ENCODE measurements at regions not wholly inside any gene's neighbourhood (a gene's known extent, or its start where the extent isn't known, plus 50 kb on each side); places are given as distances from the start of the nearest gene placed in this dataset.

GRCh38 chr13:30021611-30022010, 171.2 kb upstream of the UBL3 start:
- DNase-seq (ENCODE audit: low read depth): no peak
- H3K4me3 ChIP-seq (ENCODE audit: low read depth, low read length): no peak overlapping the region

- H3K4me3 ChIP-seq (ENCODE audit: low read depth, low read length): no peak overlapping the region
- DNase-seq (ENCODE audit: low read depth): no peak
Measured at GRCh38 chr13:30020726-30021312, 170.4 kb upstream of the UBL3 start.

- no peak overlapping the region for H3K4me3 ChIP-seq (ENCODE audit: low read depth, low read length)
- no peak for DNase-seq (ENCODE audit: low read depth)
Measured at GRCh38 chr13:30019648-30020626, 169.5 kb upstream of the UBL3 start.

- no peak overlapping the region for H3K4me3 ChIP-seq (ENCODE audit: low read depth, low read length)
Measured at GRCh38 chr13:30017880-30018279, 167.5 kb upstream of the UBL3 start.

GRCh38 chr13:30016398-30016797, 166.0 kb upstream of the UBL3 start:
- H3K4me3 ChIP-seq (ENCODE audit: low read depth, low read length): no peak overlapping the region
- DNase-seq (ENCODE audit: low read depth): no peak

More at GRCh38 chr13:30017880-30018279, 167.5 kb upstream of the UBL3 start:
- no peak for DNase-seq (ENCODE audit: low read depth)

GRCh38 chr13:30009411-30009810, 159.0 kb upstream of the UBL3 start:
- no peak for DNase-seq (ENCODE audit: low read depth)

GRCh38 chr13:30006246-30006645, 155.8 kb upstream of the UBL3 start:
- no peak for DNase-seq (ENCODE audit: low read depth)
- H3K4me3 ChIP-seq (ENCODE audit: low read depth, low read length): no peak overlapping the region

More at GRCh38 chr13:30009411-30009810, 159.0 kb upstream of the UBL3 start:
- no peak overlapping the region for H3K4me3 ChIP-seq (ENCODE audit: low read depth, low read length)

- DNase-seq (ENCODE audit: low read depth): peak; percentile 44
- no peak overlapping the region for H3K4me3 ChIP-seq (ENCODE audit: low read depth, low read length)
Measured at GRCh38 chr13:30004204-30004603, 153.8 kb upstream of the UBL3 start.

- peak; percentile 57 for DNase-seq (ENCODE audit: low read depth)
- H3K4me3 ChIP-seq (ENCODE audit: low read depth, low read length): no peak overlapping the region
Measured at GRCh38 chr13:30002577-30002976, 152.2 kb upstream of the UBL3 start.

GRCh38 chr13:30000370-30000765, 150.0 kb upstream of the UBL3 start:
- H3K4me3 ChIP-seq (ENCODE audit: low read depth, low read length): no peak overlapping the region
- DNase-seq (ENCODE audit: low read depth): no peak

- no peak for DNase-seq (ENCODE audit: low read depth)
Measured at GRCh38 chr13:29999492-30000369, 149.3 kb upstream of the UBL3 start.

GRCh38 chr13:29996316-29996715, 145.9 kb upstream of the UBL3 start:
- DNase-seq (ENCODE audit: low read depth): no peak
- no peak overlapping the region for H3K4me3 ChIP-seq (ENCODE audit: low read depth, low read length)

More at GRCh38 chr13:29999492-30000369, 149.3 kb upstream of the UBL3 start:
- H3K4me3 ChIP-seq (ENCODE audit: low read depth, low read length): no peak overlapping the region

GRCh38 chr13:29994911-29995595, 144.6 kb upstream of the UBL3 start:
- no peak overlapping the region for H3K4me3 ChIP-seq (ENCODE audit: low read depth, low read length)
- DNase-seq (ENCODE audit: low read depth): no peak

- no peak overlapping the region for H3K4me3 ChIP-seq (ENCODE audit: low read depth, low read length)
- DNase-seq (ENCODE audit: low read depth): peak; percentile 53
Measured at GRCh38 chr13:29993716-29994488, 143.5 kb upstream of the UBL3 start.

- H3K4me3 ChIP-seq (ENCODE audit: low read depth, low read length): no peak overlapping the region
- no peak for DNase-seq (ENCODE audit: low read depth)
Measured at GRCh38 chr13:29993196-29993595, 142.8 kb upstream of the UBL3 start.

- H3K4me3 ChIP-seq (ENCODE audit: low read depth, low read length): no peak overlapping the region
- DNase-seq (ENCODE audit: low read depth): peak; percentile 75
Measured at GRCh38 chr13:29991343-29991742, 140.9 kb upstream of the UBL3 start.

GRCh38 chr13:29987340-29987739, 136.9 kb upstream of the UBL3 start:
- DNase-seq (ENCODE audit: low read depth): no peak

GRCh38 chr13:29980339-29980738, 129.9 kb upstream of the UBL3 start:
- H3K4me3 ChIP-seq (ENCODE audit: low read depth, low read length): no peak overlapping the region
- no peak for DNase-seq (ENCODE audit: low read depth)

More at GRCh38 chr13:29987340-29987739, 136.9 kb upstream of the UBL3 start:
- H3K4me3 ChIP-seq (ENCODE audit: low read depth, low read length): no peak overlapping the region

Data from skeletal muscle cell (primary cell).